ENCODE measurements at regions not wholly inside any gene's neighbourhood (a gene's known extent, or its start where the extent isn't known, plus 50 kb on each side); places are given as distances from the start of the nearest gene placed in this dataset.
"Not testable (repeated sequence)": the region's sequence is repeated elsewhere in the genome, so short reads cannot be mapped to it uniquely, and the experiment has no call there.

DNA sequence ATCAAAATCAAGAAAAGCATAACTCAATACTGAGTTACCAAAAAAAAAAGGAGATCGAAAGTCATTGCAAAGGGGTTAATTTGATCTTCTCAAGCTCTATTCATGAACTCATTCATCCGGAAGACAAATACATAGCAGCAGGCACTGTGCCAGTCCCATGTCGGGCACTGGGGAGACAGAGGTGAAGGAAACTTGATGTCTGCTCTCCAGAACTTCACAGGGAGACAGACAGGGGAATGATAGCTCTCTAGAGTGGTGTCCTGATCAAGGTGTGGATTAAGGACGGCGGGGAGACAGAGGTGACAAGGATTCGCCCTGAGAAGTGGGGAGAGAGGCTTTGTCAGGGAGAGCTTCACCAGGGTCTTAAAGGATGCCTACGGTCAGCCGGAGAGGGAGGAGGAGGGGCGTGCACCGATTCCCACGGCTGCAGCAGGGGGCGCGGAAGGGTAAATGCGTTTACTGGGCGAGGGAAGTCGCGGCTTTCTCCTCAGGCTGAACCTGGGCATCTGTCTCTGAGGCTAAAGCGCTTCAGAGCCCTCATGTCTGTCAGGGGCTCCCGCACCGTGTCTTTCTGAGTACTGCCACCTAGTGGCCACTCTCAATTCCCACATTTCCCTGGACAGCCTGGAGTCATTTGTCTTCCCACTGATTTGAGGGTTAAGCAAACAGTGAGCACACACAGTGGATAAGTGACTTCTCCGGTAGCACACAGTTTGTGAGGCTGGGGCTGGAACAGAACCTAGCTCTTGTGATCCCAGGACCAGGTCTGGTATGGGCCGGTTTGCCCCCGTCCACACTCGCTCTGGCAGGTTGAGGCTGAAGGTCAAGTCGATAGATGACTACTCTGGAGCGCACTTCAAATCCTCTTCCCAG is 152.8 kb downstream of the TENT5C start:
- no peak for TF ChIP-seq GABPA (IDR thresholded peaks at IDR 0.05; ENCODE audit: low read depth)
- TF ChIP-seq, protein P1, sequence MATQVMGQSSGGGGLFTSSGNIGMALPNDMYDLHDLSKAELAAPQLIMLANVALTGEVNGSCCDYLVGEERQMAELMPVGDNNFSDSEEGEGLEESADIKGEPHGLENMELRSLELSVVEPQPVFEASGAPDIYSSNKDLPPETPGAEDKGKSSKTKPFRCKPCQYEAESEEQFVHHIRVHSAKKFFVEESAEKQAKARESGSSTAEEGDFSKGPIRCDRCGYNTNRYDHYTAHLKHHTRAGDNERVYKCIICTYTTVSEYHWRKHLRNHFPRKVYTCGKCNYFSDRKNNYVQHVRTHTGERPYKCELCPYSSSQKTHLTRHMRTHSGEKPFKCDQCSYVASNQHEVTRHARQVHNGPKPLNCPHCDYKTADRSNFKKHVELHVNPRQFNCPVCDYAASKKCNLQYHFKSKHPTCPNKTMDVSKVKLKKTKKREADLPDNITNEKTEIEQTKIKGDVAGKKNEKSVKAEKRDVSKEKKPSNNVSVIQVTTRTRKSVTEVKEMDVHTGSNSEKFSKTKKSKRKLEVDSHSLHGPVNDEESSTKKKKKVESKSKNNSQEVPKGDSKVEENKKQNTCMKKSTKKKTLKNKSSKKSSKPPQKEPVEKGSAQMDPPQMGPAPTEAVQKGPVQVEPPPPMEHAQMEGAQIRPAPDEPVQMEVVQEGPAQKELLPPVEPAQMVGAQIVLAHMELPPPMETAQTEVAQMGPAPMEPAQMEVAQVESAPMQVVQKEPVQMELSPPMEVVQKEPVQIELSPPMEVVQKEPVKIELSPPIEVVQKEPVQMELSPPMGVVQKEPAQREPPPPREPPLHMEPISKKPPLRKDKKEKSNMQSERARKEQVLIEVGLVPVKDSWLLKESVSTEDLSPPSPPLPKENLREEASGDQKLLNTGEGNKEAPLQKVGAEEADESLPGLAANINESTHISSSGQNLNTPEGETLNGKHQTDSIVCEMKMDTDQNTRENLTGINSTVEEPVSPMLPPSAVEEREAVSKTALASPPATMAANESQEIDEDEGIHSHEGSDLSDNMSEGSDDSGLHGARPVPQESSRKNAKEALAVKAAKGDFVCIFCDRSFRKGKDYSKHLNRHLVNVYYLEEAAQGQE (IDR thresholded peaks at IDR 0.05; ENCODE audit: insufficient replicate concordance, low read depth), result no peak
- TF ChIP-seq POLR2AphosphoS5 (IDR thresholded peaks at IDR 0.05; ENCODE audit: low read depth), result no peak
- TF ChIP-seq, protein P2, sequence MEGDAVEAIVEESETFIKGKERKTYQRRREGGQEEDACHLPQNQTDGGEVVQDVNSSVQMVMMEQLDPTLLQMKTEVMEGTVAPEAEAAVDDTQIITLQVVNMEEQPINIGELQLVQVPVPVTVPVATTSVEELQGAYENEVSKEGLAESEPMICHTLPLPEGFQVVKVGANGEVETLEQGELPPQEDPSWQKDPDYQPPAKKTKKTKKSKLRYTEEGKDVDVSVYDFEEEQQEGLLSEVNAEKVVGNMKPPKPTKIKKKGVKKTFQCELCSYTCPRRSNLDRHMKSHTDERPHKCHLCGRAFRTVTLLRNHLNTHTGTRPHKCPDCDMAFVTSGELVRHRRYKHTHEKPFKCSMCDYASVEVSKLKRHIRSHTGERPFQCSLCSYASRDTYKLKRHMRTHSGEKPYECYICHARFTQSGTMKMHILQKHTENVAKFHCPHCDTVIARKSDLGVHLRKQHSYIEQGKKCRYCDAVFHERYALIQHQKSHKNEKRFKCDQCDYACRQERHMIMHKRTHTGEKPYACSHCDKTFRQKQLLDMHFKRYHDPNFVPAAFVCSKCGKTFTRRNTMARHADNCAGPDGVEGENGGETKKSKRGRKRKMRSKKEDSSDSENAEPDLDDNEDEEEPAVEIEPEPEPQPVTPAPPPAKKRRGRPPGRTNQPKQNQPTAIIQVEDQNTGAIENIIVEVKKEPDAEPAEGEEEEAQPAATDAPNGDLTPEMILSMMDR (IDR thresholded peaks at IDR 0.05; ENCODE audit: insufficient read depth, low read length), result peak; percentile 74
- TF ChIP-seq SPI1 (IDR thresholded peaks at IDR 0.05; ENCODE audit: borderline replicate concordance, low read depth), result no peak
- Histone ChIP-seq H3K27me3 (ENCODE audit: insufficient read depth, poor library complexity, severe bottlenecking) (no peaks in the 10 kb centered on the region), H3K27ac (replicated peaks) (no peak overlapping the region), H3K4me3 (replicated peaks; ENCODE audit: insufficient read depth, low read length) (peak overlapping the region; percentile 27)
- peak; percentile 21 to 68 for DNase-seq (ENCODE audit: low read depth in 1 of 2, low spot score in 1 of 2)

- no peaks in the 10 kb centered on the region for H3K27me3 ChIP-seq (ENCODE audit: insufficient read depth, poor library complexity, severe bottlenecking)
- no peak overlapping the region for H3K4me3 ChIP-seq (replicated peaks; ENCODE audit: insufficient read depth, low read length)
- no peak for TF ChIP-seq SPI1 (IDR thresholded peaks at IDR 0.05; ENCODE audit: borderline replicate concordance, low read depth)
- TF ChIP-seq POLR2AphosphoS5 (IDR thresholded peaks at IDR 0.05; ENCODE audit: low read depth), result no peak
- TF ChIP-seq, protein P1 (IDR thresholded peaks at IDR 0.05; ENCODE audit: insufficient replicate concordance, low read depth), result no peak
- no peak for TF ChIP-seq GABPA (IDR thresholded peaks at IDR 0.05; ENCODE audit: low read depth)
- TF ChIP-seq, protein P2 (IDR thresholded peaks at IDR 0.05; ENCODE audit: insufficient read depth, low read length), result no peak
- H3K27ac ChIP-seq (replicated peaks), result no peak overlapping the region
- DNase-seq (ENCODE audit: low read depth in 1 of 2, low spot score in 1 of 2), result no peak
Measured at GRCh38 chr1:117759535-117759934, 153.7 kb downstream of the TENT5C start.

- DNase-seq (ENCODE audit: low read depth in 1 of 2, low spot score in 1 of 2), result no peak
- no peak for TF ChIP-seq GABPA (IDR thresholded peaks at IDR 0.05; ENCODE audit: low read depth)
- Histone ChIP-seq H3K27ac (replicated peaks) (no peak overlapping the region), H3K4me3 (replicated peaks; ENCODE audit: insufficient read depth, low read length) (no peak overlapping the region), H3K27me3 (ENCODE audit: insufficient read depth, poor library complexity, severe bottlenecking) (no peaks in the 10 kb centered on the region)
Measured at GRCh38 chr1:117760069-117760468, 154.2 kb downstream of the TENT5C start.

- DNase-seq (ENCODE audit: low read depth in 1 of 2, low spot score in 1 of 2), result no peak
- no peak overlapping the region for H3K4me3 ChIP-seq (replicated peaks; ENCODE audit: insufficient read depth, low read length)
- no peak overlapping the region for H3K27ac ChIP-seq (replicated peaks)
- TF ChIP-seq GABPA (IDR thresholded peaks at IDR 0.05; ENCODE audit: low read depth) (no peak), SPI1 (IDR thresholded peaks at IDR 0.05; ENCODE audit: borderline replicate concordance, low read depth) (no peak), POLR2AphosphoS5 (IDR thresholded peaks at IDR 0.05; ENCODE audit: low read depth) (no peak)
- TF ChIP-seq, protein P1 (IDR thresholded peaks at IDR 0.05; ENCODE audit: insufficient replicate concordance, low read depth), result no peak
- TF ChIP-seq, protein P2 (IDR thresholded peaks at IDR 0.05; ENCODE audit: insufficient read depth, low read length), result no peak
- H3K27me3 ChIP-seq (ENCODE audit: insufficient read depth, poor library complexity, severe bottlenecking), result no peaks in the 10 kb centered on the region
Measured at GRCh38 chr1:117760485-117760884, 154.6 kb downstream of the TENT5C start.

DNA sequence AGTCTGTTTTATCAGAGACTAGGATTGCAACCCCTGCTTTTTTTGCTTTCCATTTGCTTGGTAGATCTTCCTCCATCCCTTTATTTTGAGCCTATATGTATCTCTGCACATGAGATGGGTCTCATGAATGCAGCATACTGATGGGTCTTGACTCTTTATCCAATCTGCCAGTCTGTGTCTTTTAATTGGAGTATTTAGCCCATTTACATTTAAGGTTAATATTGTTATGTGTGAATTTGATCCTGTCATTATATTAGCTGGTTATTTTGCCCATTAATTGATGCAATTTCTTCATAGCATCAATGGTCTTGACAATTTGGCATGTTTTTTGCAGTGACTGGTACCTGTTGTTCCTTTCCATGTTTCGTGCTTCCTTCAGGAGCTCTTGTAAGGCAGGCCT is 161.7 kb downstream of the GDAP2 start:
- H3K4me3 ChIP-seq (replicated peaks; ENCODE audit: insufficient read depth, low read length); DNase-seq (ENCODE audit: low read depth in 1 of 2, low spot score in 1 of 2); H3K27me3 ChIP-seq (ENCODE audit: insufficient read depth, poor library complexity, severe bottlenecking); H3K27ac ChIP-seq (replicated peaks): not testable (repeated sequence)

All from HL-60 (cell line).